Coronary artery (tissue), 2 donors: ENCODE measurements at regions not wholly inside any gene's neighbourhood (a gene's known extent, or its start where the extent isn't known, plus 50 kb on each side); places are given as distances from the start of the nearest gene placed in this dataset.
A peak's percentile ranks its signal among the peaks of the same experiment; 100 is the strongest.

ENCODE experiments used
- DNase-seq: peaks from one replicate; pipeline ENCODE4 v3.0.0-alpha.2; 2017; ENCODE audit warnings: low spot score
- H3K27ac ChIP-seq, 2 donors: fragments of 200-600 bp; sonication (generic); one replicate each; pipeline ENCODE4 v1.5.1; 2016 to 2019
- H3K4me3 ChIP-seq: fragments of 200-600 bp; sonication (generic); 2 replicates; pipeline ENCODE4 v1.5.1; 2016; ENCODE audit warnings: mild to moderate bottlenecking, moderate library complexity
- CTCF ChIP-seq: fragments of 200-600 bp; sonication (generic); IDR thresholded peaks from one replicate; pipeline ENCODE4 v1.5.1; 2019; ENCODE audit warnings: antibody characterized with exemption

- Histone ChIP-seq H3K4me3 (peak overlapping the region; percentile 0), H3K27ac (no peak overlapping the region)
- TF ChIP-seq CTCF, result no peak
- no peak for DNase-seq
Observed at GRCh38 chr4:20037745-20038144, 214.0 kb upstream of the SLIT2 start.

- no peak for TF ChIP-seq CTCF
- no peak for DNase-seq
- H3K27ac ChIP-seq, result no peak overlapping the region
- no peak overlapping the region for H3K4me3 ChIP-seq
Observed at GRCh38 chr4:20030108-20030507, 221.6 kb upstream of the SLIT2 start.

GRCh38 chr4:20028645-20029044 lies 223.1 kb upstream of the SLIT2 start:
- Histone ChIP-seq H3K27ac (no peak overlapping the region), H3K4me3 (no peak overlapping the region)
- no peak for DNase-seq
- no peak for TF ChIP-seq CTCF

- no peak overlapping the region for H3K4me3 ChIP-seq
- TF ChIP-seq CTCF, result no peak
- H3K27ac ChIP-seq, result no peak overlapping the region
- no peak for DNase-seq
Observed at GRCh38 chr4:20026456-20026855, 225.2 kb upstream of the SLIT2 start.

- Histone ChIP-seq H3K27ac (no peak overlapping the region), H3K4me3 (no peak overlapping the region)
- TF ChIP-seq CTCF, result no peak
- DNase-seq, result no peak
Observed at GRCh38 chr4:20022471-20022870, 229.2 kb upstream of the SLIT2 start.

- DNase-seq, result no peak
- H3K4me3 ChIP-seq, result no peak overlapping the region
- no peak overlapping the region for H3K27ac ChIP-seq
- no peak for TF ChIP-seq CTCF
Observed at GRCh38 chr4:20020056-20020455, 231.6 kb upstream of the SLIT2 start.

GRCh38 chr4:20019310-20020015 lies 232.2 kb upstream of the SLIT2 start:
- TF ChIP-seq CTCF, result no peak

More at GRCh38 chr4:20019310-20020015, 232.2 kb upstream of the SLIT2 start:
- no peak overlapping the region for H3K27ac ChIP-seq
- no peak overlapping the region for H3K4me3 ChIP-seq
- DNase-seq, result no peak
